GM23338 (cell line): ENCODE measurements at regions not wholly inside any gene's neighbourhood (a gene's known extent, or its start where the extent isn't known, plus 50 kb on each side); places are given as distances from the start of the nearest gene placed in this dataset.

Source experiments
- EZH2 ChIP-seq: fragments of 200-600 bp; sonication (generic); IDR thresholded peaks from one replicate; pipeline ENCODE4 v1.8.0; 2017; ENCODE audit warnings: antibody characterized with exemption, mild to moderate bottlenecking, low read depth; ENCODE audit not compliant: unreplicated experiment
- NANOG ChIP-seq: IDR thresholded peaks from 2 replicates; pipeline ENCODE4 v1.6.1; 2016; ENCODE audit warnings: antibody characterized with exemption, borderline replicate concordance
- POLR2AphosphoS5 ChIP-seq: IDR thresholded peaks from 2 replicates; pipeline ENCODE4 v1.6.1; 2016; ENCODE audit warnings: antibody characterized with exemption, low read depth
- ZNF114 ChIP-seq: fragments of 250-450 bp; sonication (Bioruptor Pico); IDR thresholded peaks from 2 replicates; pipeline ENCODE4 v1.5.0; 2020; ENCODE audit warnings: mild to moderate bottlenecking, moderate library complexity
- TF ChIP-seq, protein P1 (sequence below), 2 experiments: fragments of 200-600 bp in 1 of 2; sonication (generic) in 1 of 2; conservative IDR thresholded peaks; 2 replicates each; pipeline versions ENCODE4 v1.5.1 to v1.6.1; 2016 to 2017; ENCODE audit warnings: antibody characterized with exemption in 2 of 2, low read depth in 2 of 2, mild to moderate bottlenecking in 2 of 2, moderate library complexity in 1 of 2
- TF ChIP-seq, protein P2 (sequence below): IDR thresholded peaks from 2 replicates; pipeline ENCODE4 v1.6.1; 2016; ENCODE audit warnings: antibody characterized with exemption

DNA sequence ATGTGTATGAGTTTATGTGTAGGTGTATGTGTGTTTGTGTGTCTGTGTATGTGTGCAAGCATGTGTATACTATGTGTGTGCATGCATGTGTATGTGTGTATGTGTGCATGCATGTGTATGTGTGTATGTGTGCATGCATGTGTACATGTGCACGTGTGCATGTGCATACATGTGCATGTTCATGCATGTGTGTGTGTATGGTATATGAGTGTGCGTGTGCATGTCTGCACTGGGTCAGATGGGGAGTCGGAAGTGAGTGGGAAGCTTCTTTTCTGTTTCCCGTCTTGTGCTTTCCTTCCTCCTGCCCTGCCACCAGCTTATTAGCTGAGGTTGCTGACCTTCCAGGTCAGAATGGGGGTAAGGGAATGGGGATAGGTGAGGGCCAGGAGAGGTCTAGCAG, 174.7 kb downstream of the MAP2K4 start:
- TF ChIP-seq, protein P1, sequence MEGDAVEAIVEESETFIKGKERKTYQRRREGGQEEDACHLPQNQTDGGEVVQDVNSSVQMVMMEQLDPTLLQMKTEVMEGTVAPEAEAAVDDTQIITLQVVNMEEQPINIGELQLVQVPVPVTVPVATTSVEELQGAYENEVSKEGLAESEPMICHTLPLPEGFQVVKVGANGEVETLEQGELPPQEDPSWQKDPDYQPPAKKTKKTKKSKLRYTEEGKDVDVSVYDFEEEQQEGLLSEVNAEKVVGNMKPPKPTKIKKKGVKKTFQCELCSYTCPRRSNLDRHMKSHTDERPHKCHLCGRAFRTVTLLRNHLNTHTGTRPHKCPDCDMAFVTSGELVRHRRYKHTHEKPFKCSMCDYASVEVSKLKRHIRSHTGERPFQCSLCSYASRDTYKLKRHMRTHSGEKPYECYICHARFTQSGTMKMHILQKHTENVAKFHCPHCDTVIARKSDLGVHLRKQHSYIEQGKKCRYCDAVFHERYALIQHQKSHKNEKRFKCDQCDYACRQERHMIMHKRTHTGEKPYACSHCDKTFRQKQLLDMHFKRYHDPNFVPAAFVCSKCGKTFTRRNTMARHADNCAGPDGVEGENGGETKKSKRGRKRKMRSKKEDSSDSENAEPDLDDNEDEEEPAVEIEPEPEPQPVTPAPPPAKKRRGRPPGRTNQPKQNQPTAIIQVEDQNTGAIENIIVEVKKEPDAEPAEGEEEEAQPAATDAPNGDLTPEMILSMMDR (conservative IDR thresholded peaks at IDR 0.05; ENCODE audit: low read depth in 2 of 2) = no peak
- no peak for TF ChIP-seq EZH2
- TF ChIP-seq NANOG = no peak
- TF ChIP-seq POLR2AphosphoS5 = no peak
- TF ChIP-seq, protein P2, sequence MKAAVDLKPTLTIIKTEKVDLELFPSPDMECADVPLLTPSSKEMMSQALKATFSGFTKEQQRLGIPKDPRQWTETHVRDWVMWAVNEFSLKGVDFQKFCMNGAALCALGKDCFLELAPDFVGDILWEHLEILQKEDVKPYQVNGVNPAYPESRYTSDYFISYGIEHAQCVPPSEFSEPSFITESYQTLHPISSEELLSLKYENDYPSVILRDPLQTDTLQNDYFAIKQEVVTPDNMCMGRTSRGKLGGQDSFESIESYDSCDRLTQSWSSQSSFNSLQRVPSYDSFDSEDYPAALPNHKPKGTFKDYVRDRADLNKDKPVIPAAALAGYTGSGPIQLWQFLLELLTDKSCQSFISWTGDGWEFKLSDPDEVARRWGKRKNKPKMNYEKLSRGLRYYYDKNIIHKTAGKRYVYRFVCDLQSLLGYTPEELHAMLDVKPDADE = no peak
- no peak for TF ChIP-seq ZNF114
